ENCODE measurements at regions not wholly inside any gene's neighbourhood (a gene's known extent, or its start where the extent isn't known, plus 50 kb on each side); places are given as distances from the start of the nearest gene placed in this dataset.

DNA sequence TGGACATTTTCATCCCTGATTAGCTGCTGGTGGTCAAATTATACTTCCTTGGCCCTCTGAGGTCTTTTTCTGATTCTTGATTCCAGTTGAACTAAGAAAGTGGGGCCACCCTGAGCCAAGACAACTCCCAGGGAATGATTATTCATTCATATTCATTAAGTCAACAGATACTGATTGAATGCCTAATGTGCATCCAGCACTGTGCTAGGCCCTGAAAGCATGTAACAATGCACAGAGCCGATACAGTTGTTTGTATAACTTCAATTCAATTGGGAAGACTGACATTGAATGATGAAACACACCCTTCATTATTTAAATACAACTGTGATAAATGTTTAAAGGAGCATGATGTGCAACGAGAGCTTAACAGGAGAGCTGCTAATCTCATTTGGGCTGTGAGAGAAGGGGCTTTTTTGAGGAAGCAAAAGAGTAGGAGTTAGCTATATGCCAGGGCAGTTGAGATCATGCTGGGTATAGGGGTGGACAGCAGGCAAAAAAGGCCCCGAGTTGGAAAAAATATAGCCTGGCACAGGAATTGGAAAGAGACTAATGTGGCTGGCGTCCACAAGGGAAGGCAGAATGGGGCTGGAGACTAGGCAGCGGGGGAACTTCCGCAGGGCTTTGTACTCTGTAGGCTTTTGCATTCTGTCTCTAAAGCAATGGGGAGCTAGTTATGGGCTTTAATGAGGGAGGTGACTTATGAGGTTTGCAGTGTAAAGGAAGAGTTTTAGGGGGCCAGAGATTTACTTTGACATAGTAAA, 57.2 kb upstream of the ACVR1 start:
- no peak for DNase-seq

DNA sequence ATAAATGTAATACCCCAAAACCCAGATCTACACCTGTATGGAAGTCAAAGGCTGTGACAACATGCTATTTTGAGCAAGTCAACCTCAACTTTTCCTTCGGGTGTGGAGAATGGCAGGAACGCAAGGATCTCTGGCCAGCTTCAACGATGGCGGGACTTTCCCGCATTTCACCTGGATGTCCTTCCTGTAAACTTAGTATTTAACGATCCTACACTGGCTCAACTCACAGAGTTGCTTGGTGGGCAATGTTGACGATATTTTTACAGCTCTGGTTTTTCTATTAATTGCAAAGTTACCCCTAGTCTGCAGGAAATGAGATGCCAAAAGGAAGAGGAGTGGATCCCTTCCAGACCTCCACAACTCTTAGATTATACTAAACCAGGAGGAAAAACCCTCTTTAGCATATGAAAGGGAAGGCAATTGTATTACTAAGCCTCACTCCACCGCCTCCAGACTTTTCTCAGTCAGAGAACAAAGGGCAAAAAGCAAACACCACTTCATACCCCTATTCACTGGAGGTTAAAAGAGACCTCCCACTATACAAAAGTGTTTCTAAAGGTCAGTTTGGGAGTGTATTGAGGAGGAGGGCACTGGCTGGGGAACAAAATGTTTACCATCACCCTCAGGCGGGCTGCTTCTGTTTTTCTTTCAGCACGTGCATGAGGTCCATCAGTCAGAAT, 56.5 kb upstream of the ACVR1 start:
- no peak for DNase-seq

DNA sequence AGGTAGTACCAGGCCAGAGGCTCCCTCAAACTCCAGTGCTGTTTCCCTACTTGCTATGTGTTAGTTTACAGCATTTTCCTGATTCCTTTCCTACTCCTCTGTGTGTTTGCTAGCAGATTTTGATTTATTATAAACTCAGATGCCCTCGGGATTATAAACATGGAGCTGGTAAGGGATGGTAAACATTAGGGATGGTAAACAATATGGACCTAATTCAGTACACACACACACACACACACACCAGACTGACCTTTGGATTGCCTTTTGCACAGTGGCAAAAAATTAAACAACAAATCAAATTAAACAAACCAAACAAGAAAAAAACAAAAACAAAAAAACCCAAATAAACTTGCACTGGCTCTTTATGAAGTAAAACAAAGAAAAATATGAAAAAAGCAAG, 55.4 kb upstream of the ACVR1 start:
- DNase-seq: no peak

DNA sequence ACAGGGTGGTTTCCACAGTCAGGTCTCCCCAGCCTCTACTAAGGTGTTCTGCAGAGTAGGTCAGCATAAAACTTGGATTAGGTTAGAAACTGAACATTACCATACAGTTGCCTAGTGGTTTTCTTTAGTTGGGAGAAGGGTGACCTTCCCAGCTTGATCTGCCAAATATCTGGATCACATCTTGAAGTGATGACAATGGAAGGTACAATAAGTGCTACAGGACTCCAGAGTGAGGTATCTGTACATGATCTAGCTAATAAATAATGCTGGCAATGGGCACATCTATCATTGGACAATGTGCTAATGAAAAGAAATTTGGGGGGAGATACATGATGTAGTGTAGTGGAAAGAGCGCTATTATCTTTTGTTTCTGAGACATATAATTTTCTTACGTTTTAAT, 54.6 kb upstream of the ACVR1 start:
- DNase-seq: no peak

GRCh38 chr2:157929871-157930667, 53.9 kb upstream of the ACVR1 start:
- DNase-seq: no peak

- no peak for DNase-seq
These were observed 52.2 kb upstream of the ACVR1 start for GRCh38 chr2:157928372-157928771.

DNA sequence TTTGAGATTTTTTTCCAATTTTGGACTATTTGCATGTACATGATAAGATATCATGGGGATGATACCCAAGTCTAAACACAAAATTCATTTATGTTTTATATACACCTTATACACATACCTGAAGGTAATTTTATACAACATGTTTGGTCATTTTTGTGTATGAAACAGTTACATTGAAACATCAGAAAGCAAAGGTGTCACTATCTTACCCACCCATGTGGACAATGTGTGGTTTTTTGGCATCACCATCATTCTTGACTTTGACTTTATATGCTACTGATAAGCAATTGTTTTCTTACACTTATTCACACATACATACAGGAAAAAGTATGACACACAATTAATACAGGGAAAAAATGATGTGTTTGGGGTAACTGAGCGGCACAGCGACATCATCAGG, 51.0 kb upstream of the ACVR1 start:
- DNase-seq: no peak

Data from inflammatory macrophage (primary cell).